Heart right ventricle (tissue), 16 donors: ENCODE measurements at regions not wholly inside any gene's neighbourhood (a gene's known extent, or its start where the extent isn't known, plus 50 kb on each side); places are given as distances from the start of the nearest gene placed in this dataset.
A peak's percentile ranks its signal among the peaks of the same experiment; 100 is the strongest.

Experiments
- ATAC-seq, 8 donors: fragments of 200-7000 bp; cut with Tn5 transposase; one replicate each; pipeline ENCODE4 v1.9.1; 2020; ENCODE audit warnings: mild to moderate bottlenecking in 8 of 8, moderate library complexity in 8 of 8, moderate number of reproducible peaks in 1 of 8
- DNase-seq, 2 donors: peaks; one replicate each; pipeline ENCODE4 v3.0.0-alpha.2; 2020
- H3K27ac ChIP-seq, 10 donors: fragments of 200-600 bp; sonication (generic) in 2 of 10; one replicate each; pipeline versions ENCODE4 v1.5.0 to v1.8.0; 2020 to 2022; ENCODE audit warnings: mild to moderate bottlenecking in 3 of 10
- H3K27me3 ChIP-seq, 7 donors: fragments of 200-600 bp; one replicate each; pipeline ENCODE4 v1.8.0; 2021 to 2022; ENCODE audit warnings: mild to moderate bottlenecking in 2 of 7
- H3K36me3 ChIP-seq, 9 donors: fragments of 200-600 bp; sonication (generic) in 1 of 9; one replicate each; pipeline versions ENCODE4 v1.5.0 to v1.8.0; 2020 to 2022; ENCODE audit warnings: mild to moderate bottlenecking in 2 of 9
- H3K4me1 ChIP-seq, 9 donors: fragments of 200-600 bp; sonication (generic) in 1 of 9; one replicate each; pipeline versions ENCODE4 v1.5.0 to v1.8.0; 2020 to 2022; ENCODE audit warnings: mild to moderate bottlenecking in 4 of 9
- H3K4me3 ChIP-seq, 10 donors: fragments of 200-600 bp; sonication (generic) in 2 of 10; one replicate each; pipeline versions ENCODE4 v1.5.0 to v1.8.0; 2020 to 2022; ENCODE audit warnings: mild to moderate bottlenecking in 7 of 10, moderate library complexity in 2 of 10
- H3K9me3 ChIP-seq, 11 donors: fragments of 200-600 bp in 10 of 11; sonication (generic) in 2 of 11; one replicate each; pipeline versions ENCODE4 v1.5.0 to v1.8.0; 2013 to 2022; ENCODE audit warnings: mild to moderate bottlenecking in 2 of 11, control low read depth in 1 of 11, moderate library complexity in 1 of 11
- CTCF ChIP-seq, 9 donors: fragments of 200-600 bp; sonication (generic) in 2 of 9; IDR thresholded peaks; one replicate each; pipeline versions ENCODE4 v1.5.0 to v1.8.0; 2021 to 2022; ENCODE audit warnings: antibody characterized with exemption in 9 of 9, mild to moderate bottlenecking in 5 of 9, moderate library complexity in 1 of 9
- WGBS, 2 donors: extraction: QIAGEN DNeasy Blood & Tissue Kit; methylation state at CpG; one replicate each; pipeline ENCODE4 v1.1.7; 2013; ENCODE audit warnings: inconsistent platforms in 1 of 2; 5-methylcytosine and 5-hydroxymethylcytosine counted together
- intact Hi-C, 10 donors: fragments of 100-400 bp; cut with DNase I; formaldehyde crosslinking; loops; one replicate each; pipeline versions ENCODE4 v1.11.1 to v1.14.2; 2022
- donor health status: Arrhythmogenic right ventricular cardiomyopathy.
- donor health status: ischemic (EF 13 %, LVEDD 7.1; RV severe dilation, severe dysfunction).
- donor health status: healthy with polysubstance abuse.
- donor health status: DM: no; HTN: yes; CAD: no.
- donor health status: DM: no; HTN: no; CAD: no.
- donor health status: ischemic (EF 25% LVEDD 6.9; RV normal size, moderate dysfunction).
- donor health status: ischemic (EF 25% LVEDD 5.7; RV mildly dilated, moderate dysfunction).
- donor health status: healthy.
- donor health status: DM: yes; HTN: yes; CAD: no.
- donor health status: Ischemic cardiomyopathy.
- donor health status: ischemic (EF 35%, LVEDD 5.7; RV mildly dilated, moderate dysfunction).
- donor health status: nonischemic (EF 11% LVEDD 7.7; RV severe dilation, severe dysfunction).
- donor health status: DM: yes; HTN: yes; CAD: no.
- donor health status: PGD.
- donor health status: ischemic (EF 29% LVEDD 5.4; RV normal size, mild dysfunction).
- donor health status: nonischemic (EF 23%, LVEDD 6.1; RV moderate dilation, normal function).

DNA sequence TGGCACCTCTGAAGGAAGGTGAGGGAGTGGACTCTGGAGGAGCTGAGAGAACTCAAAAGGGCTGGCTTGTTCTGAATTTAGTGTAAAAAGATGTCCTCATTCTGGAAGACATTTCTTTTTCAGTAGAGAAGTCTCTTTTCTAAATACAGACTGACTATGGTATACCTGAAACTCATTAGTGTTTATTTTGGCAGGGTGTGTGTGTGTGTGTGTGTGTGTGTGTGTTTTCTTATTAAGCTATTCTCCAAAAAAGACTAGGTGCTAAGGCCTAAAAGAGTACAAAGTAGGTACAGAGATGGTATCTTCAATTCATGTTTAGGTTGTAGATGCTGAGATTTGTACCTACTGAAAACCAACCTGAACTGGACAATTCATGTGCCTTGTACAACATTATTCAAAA is 196.4 kb downstream of the SPRY2 start:
- ATAC-seq: no peak
- intact Hi-C loops: loop anchor here in 2 of 10 donors (10.0 kb wide), 2 partner anchors 170 to 510 kb away; no protein-coding TSS in a partner anchor

GRCh38 chr13:80141123-80141849 is 199.6 kb downstream of the SPRY2 start:
- no peak for TF ChIP-seq CTCF (IDR thresholded peaks at IDR 0.05)
- Histone ChIP-seq H3K36me3 (no peaks in the 10 kb centered on the region), H3K9me3 (no peaks in the 10 kb centered on the region), H3K4me1 (peaks cover 0 to 54% (median 22%) of the 10 kb centered on the region in 9 donors), H3K27ac (peak overlapping the region in 9 of 10 donors; percentile 21 to 78 (median 68)), H3K27me3 (no peaks in the 10 kb centered on the region), H3K4me3 (peak overlapping the region in 4 of 10 donors; percentile 1 to 34 (median 10))
- ATAC-seq: peak; percentile 91 to 98 (median 95)
- intact Hi-C loops: loop anchor here in 2 of 10 donors (10.0 kb wide), 2 partner anchors 174 to 506 kb away; no protein-coding TSS in a partner anchor
- WGBS, 2 donors: 36 to 41% methylated on average over 7 of the region's 7 CpGs
- DNase-seq: peak; percentile 40 to 76

More for the DNA sequence above, 196.4 kb downstream of the SPRY2 start:
- no peak for DNase-seq
- no peaks in the 10 kb centered on the region for H3K9me3 ChIP-seq
- H3K4me3 ChIP-seq: no peak overlapping the region
- H3K4me1 ChIP-seq: peaks cover 0 to 54% (median 22%) of the 10 kb centered on the region in 9 donors
- no peaks in the 10 kb centered on the region for H3K27me3 ChIP-seq
- no peak overlapping the region for H3K27ac ChIP-seq
- H3K36me3 ChIP-seq: no peaks in the 10 kb centered on the region
- TF ChIP-seq CTCF (IDR thresholded peaks at IDR 0.05): no peak

GRCh38 chr13:80140685-80141084 is 200.2 kb downstream of the SPRY2 start:
- Histone ChIP-seq H3K36me3 (no peaks in the 10 kb centered on the region), H3K4me1 (peaks cover 0 to 50% (median 21%) of the 10 kb centered on the region in 9 donors), H3K27me3 (no peaks in the 10 kb centered on the region), H3K9me3 (no peaks in the 10 kb centered on the region), H3K4me3 (peak overlapping the region in 4 of 10 donors; percentile 1 to 34 (median 10)), H3K27ac (peak overlapping the region in 9 of 10 donors; percentile 21 to 78 (median 68))
- 20 to 31% methylated on average over 4 of the region's 4 CpGs for WGBS, 2 donors
- DNase-seq (no peak), ATAC-seq (peak in 4 of 8 donors; percentile 5 to 15 (median 12))
- TF ChIP-seq CTCF (IDR thresholded peaks at IDR 0.05): no peak
- intact Hi-C loops: loop anchor here in 2 of 10 donors (10.0 kb wide), 2 partner anchors 174 to 506 kb away; no protein-coding TSS in a partner anchor

DNA sequence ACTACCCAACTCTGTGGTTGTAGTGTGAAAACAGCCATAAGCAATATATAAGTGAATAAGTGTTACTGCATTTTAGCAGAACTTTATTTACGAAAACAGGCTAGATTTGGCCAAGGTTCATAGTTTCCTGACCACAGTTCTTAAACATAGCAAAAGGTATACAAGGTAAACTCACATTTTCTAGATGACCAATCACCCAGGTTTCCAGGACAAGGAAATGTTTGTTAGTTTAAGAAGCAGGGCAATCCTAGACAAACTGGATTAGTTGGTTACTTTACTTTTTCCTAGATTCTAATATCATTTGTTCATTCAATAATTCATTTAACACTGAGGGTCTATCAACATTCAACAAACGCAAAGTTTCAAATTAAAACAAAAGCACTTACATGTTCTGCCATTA is 201.7 kb downstream of the SPRY2 start:
- intact Hi-C loops: loop anchor here in 5 of 10 donors (10.0 kb wide), 4 partner anchors 94 to 354 kb away; partner anchors contain the start of gene SPRY2 (in 1 of the 5)
- TF ChIP-seq CTCF (IDR thresholded peaks at IDR 0.05): no peak
- DNase-seq: no peak
- no peak for ATAC-seq
- H3K36me3 ChIP-seq: no peaks in the 10 kb centered on the region
- H3K4me3 ChIP-seq: no peak overlapping the region
- 91 to 94% methylated on average over 2 of the region's 2 CpGs for WGBS, 2 donors
- H3K27me3 ChIP-seq: no peaks in the 10 kb centered on the region
- no peaks in the 10 kb centered on the region for H3K9me3 ChIP-seq
- H3K27ac ChIP-seq: peak overlapping the region in 1 of 10 donors; percentile 5
- H3K4me1 ChIP-seq: peaks cover 0 to 39% (median 15%) of the 10 kb centered on the region in 9 donors
